Mammary epithelial cell (primary cell): ENCODE measurements at regions not wholly inside any gene's neighbourhood (a gene's known extent, or its start where the extent isn't known, plus 50 kb on each side); places are given as distances from the start of the nearest gene placed in this dataset.

ENCODE experiments used
- EZH2 ChIP-seq: IDR thresholded peaks from 2 replicates; pipeline ENCODE4 v1.6.1; 2012; ENCODE audit warnings: low read length, inconsistent platforms, borderline replicate concordance
- TF ChIP-seq, protein P1 (sequence below), 2 donors: IDR thresholded peaks in 1 of 2; conservative IDR thresholded peaks in 1 of 2; 2 replicates each; pipeline ENCODE4 v1.5.1; 2011 to 2012; ENCODE audit warnings: inconsistent platforms in 2 of 2, low read length in 2 of 2, mild to moderate bottlenecking in 2 of 2, control low read depth in 1 of 2, low read depth in 1 of 2; ENCODE audit not compliant: insufficient read depth in 1 of 2; ENCODE audit errors: extremely low read depth in 1 of 2

DNA sequence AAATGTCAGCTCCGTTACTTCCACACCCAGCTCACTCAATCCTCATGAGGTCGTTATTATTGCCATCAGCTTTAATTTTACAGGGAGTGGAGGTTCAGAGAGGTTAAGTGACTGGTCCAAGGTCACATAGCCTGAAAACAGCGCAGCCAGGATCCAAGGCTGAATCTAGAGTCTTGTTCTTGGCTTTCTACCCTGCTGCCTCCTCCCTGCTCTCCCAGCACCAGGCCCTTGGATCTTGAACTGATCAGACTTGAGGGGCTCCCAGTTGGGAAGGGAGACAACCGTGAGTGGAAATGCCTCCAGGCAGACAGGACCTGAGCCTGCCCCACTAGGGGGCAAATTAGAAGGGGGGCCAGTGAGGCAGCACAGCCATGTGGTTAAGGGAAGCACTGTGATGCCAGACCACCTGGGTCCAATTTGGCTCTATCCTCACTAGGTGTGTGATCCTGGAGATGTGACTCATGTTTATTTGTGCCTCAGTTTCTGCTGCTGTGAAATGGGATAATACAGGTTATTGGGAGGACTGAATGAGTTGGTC, 135.6 kb upstream of the PTPN1 start:
- TF ChIP-seq, protein P1, sequence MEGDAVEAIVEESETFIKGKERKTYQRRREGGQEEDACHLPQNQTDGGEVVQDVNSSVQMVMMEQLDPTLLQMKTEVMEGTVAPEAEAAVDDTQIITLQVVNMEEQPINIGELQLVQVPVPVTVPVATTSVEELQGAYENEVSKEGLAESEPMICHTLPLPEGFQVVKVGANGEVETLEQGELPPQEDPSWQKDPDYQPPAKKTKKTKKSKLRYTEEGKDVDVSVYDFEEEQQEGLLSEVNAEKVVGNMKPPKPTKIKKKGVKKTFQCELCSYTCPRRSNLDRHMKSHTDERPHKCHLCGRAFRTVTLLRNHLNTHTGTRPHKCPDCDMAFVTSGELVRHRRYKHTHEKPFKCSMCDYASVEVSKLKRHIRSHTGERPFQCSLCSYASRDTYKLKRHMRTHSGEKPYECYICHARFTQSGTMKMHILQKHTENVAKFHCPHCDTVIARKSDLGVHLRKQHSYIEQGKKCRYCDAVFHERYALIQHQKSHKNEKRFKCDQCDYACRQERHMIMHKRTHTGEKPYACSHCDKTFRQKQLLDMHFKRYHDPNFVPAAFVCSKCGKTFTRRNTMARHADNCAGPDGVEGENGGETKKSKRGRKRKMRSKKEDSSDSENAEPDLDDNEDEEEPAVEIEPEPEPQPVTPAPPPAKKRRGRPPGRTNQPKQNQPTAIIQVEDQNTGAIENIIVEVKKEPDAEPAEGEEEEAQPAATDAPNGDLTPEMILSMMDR (conservative IDR thresholded peaks at IDR 0.05 in 1 of 2, IDR thresholded peaks at IDR 0.05 in 1 of 2; ENCODE audit: extremely low read depth in 1 of 2, insufficient read depth in 1 of 2, low read depth in 1 of 2, low read length in 2 of 2), result no peak
- no peak for TF ChIP-seq EZH2
